Fibroblast of pulmonary artery (primary cell): ENCODE measurements at regions not wholly inside any gene's neighbourhood (a gene's known extent, or its start where the extent isn't known, plus 50 kb on each side); places are given as distances from the start of the nearest gene placed in this dataset.

ENCODE experiments used
- DNase-seq: peaks from one replicate; pipeline ENCODE4 v3.0.0-alpha.2; 2010; ENCODE audit warnings: low read depth
- H3K4me3 ChIP-seq: replicated peaks from 2 replicates; pipeline ENCODE4 v1.5.1; 2011; ENCODE audit warnings: low read depth, mild to moderate bottlenecking, control low read depth, low read length, moderate library complexity
- CTCF ChIP-seq: IDR thresholded peaks from 2 replicates; pipeline ENCODE4 v1.5.1; 2011; ENCODE audit warnings: mild to moderate bottlenecking, control low read depth, low read length, inconsistent platforms; ENCODE audit errors: missing control alignments

GRCh38 chr3:159764490-159765029, 224.1 kb upstream of the IL12A start:
- no peak for TF ChIP-seq CTCF
- no peak for DNase-seq
- peak overlapping the region; percentile 67 for H3K4me3 ChIP-seq

GRCh38 chr3:159765030-159765859, 223.4 kb upstream of the IL12A start:
- H3K4me3 ChIP-seq = peak overlapping the region; percentile 67
- DNase-seq = peak; percentile 95
- TF ChIP-seq CTCF = no peak

GRCh38 chr3:159765860-159766294, 222.8 kb upstream of the IL12A start:
- TF ChIP-seq CTCF = no peak
- no peak for DNase-seq
- peak overlapping the region; percentile 67 for H3K4me3 ChIP-seq

GRCh38 chr3:159766563-159767185, 222.0 kb upstream of the IL12A start:
- peak; percentile 61 for DNase-seq
- no peak overlapping the region for H3K4me3 ChIP-seq

GRCh38 chr3:159770998-159771397, 217.6 kb upstream of the IL12A start:
- no peak for DNase-seq
- H3K4me3 ChIP-seq = no peak overlapping the region
- no peak for TF ChIP-seq CTCF

More at GRCh38 chr3:159766563-159767185, 222.0 kb upstream of the IL12A start:
- TF ChIP-seq CTCF = peak; percentile 63

GRCh38 chr3:159771865-159772611, 216.6 kb upstream of the IL12A start:
- TF ChIP-seq CTCF = no peak
- DNase-seq = no peak
- no peak overlapping the region for H3K4me3 ChIP-seq
